ENCODE measurements at regions not wholly inside any gene's neighbourhood (a gene's known extent, or its start where the extent isn't known, plus 50 kb on each side); places are given as distances from the start of the nearest gene placed in this dataset.

GRCh38 chr18:78681934-78682333 lies 297.7 kb upstream of the SALL3 start:
- TF ChIP-seq POLR2A (IDR thresholded peaks at IDR 0.05) (no peak), CTCF (IDR thresholded peaks at IDR 0.05 in 8 of 11, conservative IDR thresholded peaks at IDR 0.05 in 3 of 11) (no peak), POLR2AphosphoS5 (IDR thresholded peaks at IDR 0.05) (no peak)

All from spleen (tissue), 7 donors.